Loucy (cell line): ENCODE measurements at regions not wholly inside any gene's neighbourhood (a gene's known extent, or its start where the extent isn't known, plus 50 kb on each side); places are given as distances from the start of the nearest gene placed in this dataset.
"Not testable (repeated sequence)": the region's sequence is repeated elsewhere in the genome, so short reads cannot be mapped to it uniquely, and the experiment has no call there.

Experiments used
- H2AFZ ChIP-seq: fragments of 200-600 bp; sonication (generic); 2 replicates; pipeline ENCODE4 v1.6.0; 2016; ENCODE audit warnings: antibody characterized with exemption, mild to moderate bottlenecking, low read length, moderate library complexity
- H3F3A ChIP-seq: fragments of 200-600 bp; 2 replicates; pipeline ENCODE4 v1.6.0; 2016; ENCODE audit warnings: antibody characterized with exemption, low read depth, mild to moderate bottlenecking
- H3K27me3 ChIP-seq: fragments of 200-600 bp; sonication (generic); 2 replicates; pipeline ENCODE4 v1.6.1; 2014; ENCODE audit warnings: low read length, mild to moderate bottlenecking; ENCODE audit not compliant: insufficient read depth, poor library complexity, severe bottlenecking
- H3K36me3 ChIP-seq: fragments of 200-600 bp; sonication (generic); 2 replicates; pipeline ENCODE4 v1.6.1; 2016; ENCODE audit warnings: low read length; ENCODE audit not compliant: insufficient read depth
- H3K4me1 ChIP-seq: fragments of 200-600 bp; sonication (generic); 2 replicates; pipeline ENCODE4 v1.5.1; 2014; ENCODE audit warnings: low read length, mild to moderate bottlenecking; ENCODE audit not compliant: insufficient read depth, poor library complexity, severe bottlenecking
- H3K4me2 ChIP-seq: fragments of 200-600 bp; sonication (generic); 2 replicates; pipeline ENCODE4 v1.6.0; 2014; ENCODE audit warnings: antibody characterized with exemption, low read length, low read depth, mild to moderate bottlenecking; ENCODE audit not compliant: poor library complexity, severe bottlenecking
- H3K4me3 ChIP-seq: fragments of 200-600 bp; sonication (generic); 2 replicates; pipeline ENCODE4 v1.5.1; 2014; ENCODE audit warnings: low read length, mild to moderate bottlenecking, mixed read lengths; ENCODE audit not compliant: poor library complexity, severe bottlenecking
- H3K79me2 ChIP-seq: fragments of 200-600 bp; sonication (generic); 2 replicates; pipeline ENCODE4 v1.6.1; 2014; ENCODE audit warnings: low read length; ENCODE audit not compliant: insufficient read depth
- H3K9ac ChIP-seq: fragments of 200-600 bp; sonication (generic); 2 replicates; pipeline ENCODE4 v1.6.0; 2014; ENCODE audit warnings: mild to moderate bottlenecking, low read depth, low read length, moderate library complexity; ENCODE audit not compliant: poor library complexity, severe bottlenecking
- H3K9me2 ChIP-seq: fragments of 200-600 bp; sonication (generic); replicated peaks from 2 replicates; pipeline ENCODE4 v1.6.1; 2016; ENCODE audit warnings: low read depth, low read length, mixed read lengths
- H3K9me3 ChIP-seq: fragments of 200-600 bp; sonication (generic); 2 replicates; pipeline ENCODE4 v1.6.1; 2014; ENCODE audit warnings: mild to moderate bottlenecking, antibody characterized with exemption, low read length, low read depth; ENCODE audit not compliant: insufficient read depth
- H4K20me1 ChIP-seq: fragments of 200-600 bp; sonication (generic); 2 replicates; pipeline ENCODE4 v1.6.0; 2014; ENCODE audit warnings: antibody characterized with exemption, low read length, mild to moderate bottlenecking; ENCODE audit not compliant: insufficient read depth, poor library complexity, severe bottlenecking
- EZH2phosphoT487 ChIP-seq: fragments of 200-600 bp; IDR thresholded peaks from 2 replicates; pipeline ENCODE4 v1.6.1; 2018; ENCODE audit warnings: antibody characterized with exemption, mild to moderate bottlenecking, moderate library complexity, borderline replicate concordance
- TF ChIP-seq, protein P1 (sequence below): fragments of 200-600 bp; sonication (generic); conservative IDR thresholded peaks from 2 replicates; pipeline ENCODE4 v1.5.1; 2014; ENCODE audit warnings: mild to moderate bottlenecking, antibody characterized with exemption, low read length

- H3K4me2 ChIP-seq = no peak overlapping the region
- TF ChIP-seq EZH2phosphoT487 = no peak
- TF ChIP-seq, protein P1, sequence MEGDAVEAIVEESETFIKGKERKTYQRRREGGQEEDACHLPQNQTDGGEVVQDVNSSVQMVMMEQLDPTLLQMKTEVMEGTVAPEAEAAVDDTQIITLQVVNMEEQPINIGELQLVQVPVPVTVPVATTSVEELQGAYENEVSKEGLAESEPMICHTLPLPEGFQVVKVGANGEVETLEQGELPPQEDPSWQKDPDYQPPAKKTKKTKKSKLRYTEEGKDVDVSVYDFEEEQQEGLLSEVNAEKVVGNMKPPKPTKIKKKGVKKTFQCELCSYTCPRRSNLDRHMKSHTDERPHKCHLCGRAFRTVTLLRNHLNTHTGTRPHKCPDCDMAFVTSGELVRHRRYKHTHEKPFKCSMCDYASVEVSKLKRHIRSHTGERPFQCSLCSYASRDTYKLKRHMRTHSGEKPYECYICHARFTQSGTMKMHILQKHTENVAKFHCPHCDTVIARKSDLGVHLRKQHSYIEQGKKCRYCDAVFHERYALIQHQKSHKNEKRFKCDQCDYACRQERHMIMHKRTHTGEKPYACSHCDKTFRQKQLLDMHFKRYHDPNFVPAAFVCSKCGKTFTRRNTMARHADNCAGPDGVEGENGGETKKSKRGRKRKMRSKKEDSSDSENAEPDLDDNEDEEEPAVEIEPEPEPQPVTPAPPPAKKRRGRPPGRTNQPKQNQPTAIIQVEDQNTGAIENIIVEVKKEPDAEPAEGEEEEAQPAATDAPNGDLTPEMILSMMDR = no peak
- no peaks in the 10 kb centered on the region for H3K36me3 ChIP-seq
- no peaks in the 10 kb centered on the region for H3F3A ChIP-seq
- no peaks in the 10 kb centered on the region for H3K9me2 ChIP-seq
- H3K4me1 ChIP-seq = no peaks in the 10 kb centered on the region
- H3K27me3 ChIP-seq = no peaks in the 10 kb centered on the region
- no peaks in the 10 kb centered on the region for H4K20me1 ChIP-seq
- H3K9ac ChIP-seq = no peak overlapping the region
- H3K4me3 ChIP-seq = no peak overlapping the region
- no peaks in the 10 kb centered on the region for H3K79me2 ChIP-seq
- H3K9me3 ChIP-seq = no peaks in the 10 kb centered on the region
- no peak overlapping the region for H2AFZ ChIP-seq
These were observed 741.8 kb upstream of the MIR17HG start for GRCh38 chr13:90605664-90606063.

DNA sequence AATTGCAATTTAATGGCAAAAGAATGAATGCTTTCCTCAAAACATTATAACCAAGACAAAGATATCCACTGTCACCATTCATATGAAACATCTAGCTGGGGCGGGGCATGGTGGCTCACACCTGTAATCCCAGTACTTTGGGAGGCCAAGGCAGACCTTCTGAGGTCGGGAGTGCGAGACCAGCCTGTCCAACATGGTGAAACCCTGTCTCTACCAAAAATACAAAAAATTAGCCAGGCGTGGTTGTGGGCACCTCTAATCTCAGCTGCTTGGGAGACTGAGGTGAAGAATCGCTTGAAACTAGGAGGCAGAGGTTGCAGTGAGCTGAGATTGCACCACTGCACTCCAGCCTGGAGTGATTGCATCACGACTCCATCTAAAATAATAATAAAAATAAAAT, 740.6 kb upstream of the MIR17HG start:
- H3K4me2 ChIP-seq, H3K27me3 ChIP-seq, H3K4me3 ChIP-seq, H3K9ac ChIP-seq, H2AFZ ChIP-seq, H3F3A ChIP-seq, H3K36me3 ChIP-seq, H3K79me2 ChIP-seq, H3K9me2 ChIP-seq, H3K4me1 ChIP-seq, H4K20me1 ChIP-seq, H3K9me3 ChIP-seq: not testable (repeated sequence)

DNA sequence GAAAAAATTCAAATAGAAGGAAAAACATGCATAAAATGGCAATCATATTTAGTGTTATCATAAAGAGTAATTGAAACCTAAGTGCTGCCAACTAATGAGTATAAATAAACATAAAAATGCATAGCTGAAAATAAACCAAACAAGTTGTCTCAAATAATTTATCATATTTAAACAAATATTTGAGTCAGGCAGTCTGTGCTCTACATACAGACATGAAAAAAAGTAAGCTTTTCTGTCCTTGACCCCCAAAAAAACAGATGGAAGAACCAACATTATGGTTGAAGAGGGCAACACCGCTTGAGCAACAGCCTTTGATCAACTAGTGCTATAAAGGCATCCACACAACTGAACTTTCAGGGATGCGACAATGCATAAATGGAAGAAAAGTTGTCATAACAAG, 735.1 kb upstream of the MIR17HG start:
- H3K4me1 ChIP-seq = no peaks in the 10 kb centered on the region
- H3K9me3 ChIP-seq = no peaks in the 10 kb centered on the region
- no peaks in the 10 kb centered on the region for H3K36me3 ChIP-seq
- H4K20me1 ChIP-seq = no peaks in the 10 kb centered on the region
- H2AFZ ChIP-seq = no peak overlapping the region
- H3K9me2 ChIP-seq = no peaks in the 10 kb centered on the region
- H3F3A ChIP-seq = no peaks in the 10 kb centered on the region
- no peak overlapping the region for H3K9ac ChIP-seq
- H3K27me3 ChIP-seq = no peaks in the 10 kb centered on the region
- no peak for TF ChIP-seq EZH2phosphoT487
- TF ChIP-seq, protein P1 = no peak
- H3K4me2 ChIP-seq = no peak overlapping the region
- H3K79me2 ChIP-seq = no peaks in the 10 kb centered on the region
- H3K4me3 ChIP-seq = no peak overlapping the region

DNA sequence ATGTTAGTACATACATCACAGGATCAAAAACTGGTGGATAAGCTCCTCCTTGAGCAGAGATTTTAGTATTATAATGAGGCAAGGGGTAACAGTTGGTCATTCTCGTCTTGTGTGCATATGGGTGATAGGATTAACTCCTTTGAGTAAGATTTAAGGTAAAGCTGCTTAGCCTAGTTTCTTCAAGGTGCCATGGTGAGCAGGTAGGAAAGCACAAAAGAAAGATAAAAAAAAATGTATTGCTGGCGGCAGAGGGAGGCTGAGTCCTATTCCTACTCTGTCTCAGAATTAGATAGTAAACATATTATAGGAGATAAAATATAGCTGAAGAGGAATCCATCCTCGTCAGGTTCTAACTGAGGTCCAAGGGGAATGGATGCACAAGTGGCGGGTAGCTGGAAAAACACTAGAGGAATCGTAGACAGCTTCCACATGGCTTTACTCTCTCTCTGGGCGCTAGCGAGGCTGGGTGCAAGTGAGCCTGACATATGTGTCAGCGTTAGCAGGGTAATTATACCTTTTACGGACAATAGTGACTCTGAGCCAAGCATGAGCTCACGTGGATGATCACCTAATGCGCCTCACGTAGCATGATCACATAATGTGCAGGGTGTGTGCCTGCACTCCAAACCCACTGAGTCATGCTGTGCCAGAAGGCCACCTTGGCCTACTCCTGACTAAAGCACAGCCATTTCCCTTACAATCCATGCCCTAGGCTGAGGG, 734.3 kb upstream of the MIR17HG start:
- Histone ChIP-seq H3K79me2 (no peaks in the 10 kb centered on the region), H3F3A (no peaks in the 10 kb centered on the region), H3K4me2 (no peak overlapping the region), H2AFZ (no peak overlapping the region), H3K27me3 (no peaks in the 10 kb centered on the region), H4K20me1 (no peaks in the 10 kb centered on the region), H3K9me3 (no peaks in the 10 kb centered on the region), H3K9me2 (no peaks in the 10 kb centered on the region), H3K4me1 (no peaks in the 10 kb centered on the region), H3K4me3 (no peak overlapping the region), H3K9ac (no peak overlapping the region), H3K36me3 (no peaks in the 10 kb centered on the region)
- TF ChIP-seq EZH2phosphoT487 = no peak
- TF ChIP-seq, protein P1 = no peak
